Hematopoietic multipotent progenitor cell treated with erythropoietin and hydrocortisone succinate and interleukin-3 and kit ligand, for 6 days (in vitro differentiated cells): ENCODE measurements at regions not wholly inside any gene's neighbourhood (a gene's known extent, or its start where the extent isn't known, plus 50 kb on each side); places are given as distances from the start of the nearest gene placed in this dataset.

Experiments
- DNase-seq: peaks from one replicate; pipeline ENCODE4 v3.0.0-alpha.2; 2015

DNA sequence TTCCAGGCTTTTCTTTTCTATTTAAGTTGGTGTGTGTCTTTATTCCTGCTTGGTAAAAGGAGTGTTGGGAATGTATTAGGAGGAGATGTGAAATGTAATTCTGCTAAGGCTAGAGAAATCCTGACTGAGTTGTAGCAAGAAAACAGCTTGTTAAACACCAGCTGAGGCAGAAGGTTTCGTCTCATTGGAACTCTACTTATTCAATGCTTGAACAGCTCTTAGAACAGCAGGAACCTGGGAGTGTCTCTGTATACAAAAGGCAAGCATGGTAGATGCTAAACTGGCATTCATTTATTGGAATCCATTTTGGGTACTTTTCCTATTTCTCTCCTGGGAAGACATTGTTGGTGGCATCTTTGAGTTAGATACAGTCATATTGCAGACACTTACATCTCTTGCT, 280.9 kb downstream of the HRH4 start:
- no peak for DNase-seq

DNA sequence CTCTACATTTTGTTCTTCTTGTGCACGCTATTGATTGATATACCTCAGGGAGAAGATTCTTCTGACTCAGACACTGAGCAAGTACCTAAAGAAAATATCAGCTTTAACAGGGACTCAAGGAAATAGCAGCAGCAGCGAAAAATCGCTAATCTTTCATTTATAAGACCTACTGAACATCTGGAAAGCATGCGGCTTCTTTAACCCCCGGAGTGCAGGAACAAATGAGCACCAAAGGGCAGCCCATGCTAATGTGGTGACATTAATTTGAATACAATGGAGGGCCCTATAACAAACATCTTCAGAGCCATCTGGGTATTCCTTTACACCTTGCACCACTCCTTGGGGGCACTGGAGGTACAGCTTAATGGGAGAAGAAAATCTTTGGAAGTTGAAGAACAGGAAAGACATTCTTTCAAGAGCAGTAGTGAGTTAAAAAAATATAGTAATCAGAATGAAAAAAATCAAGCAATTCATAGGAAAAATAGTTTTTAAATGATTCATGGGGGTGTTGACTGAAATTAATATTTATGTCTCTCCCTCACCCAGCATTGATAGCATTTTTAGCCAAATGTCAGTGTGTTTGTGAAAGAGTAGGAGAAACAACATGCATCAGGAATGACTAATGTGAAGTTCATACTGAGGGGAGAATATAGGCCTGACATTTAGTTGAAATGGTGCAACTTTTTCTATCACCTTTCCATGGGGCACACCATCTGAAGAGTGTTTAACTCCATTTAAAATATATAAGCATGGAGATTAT, 281.7 kb downstream of the HRH4 start:
- DNase-seq, result no peak

DNA sequence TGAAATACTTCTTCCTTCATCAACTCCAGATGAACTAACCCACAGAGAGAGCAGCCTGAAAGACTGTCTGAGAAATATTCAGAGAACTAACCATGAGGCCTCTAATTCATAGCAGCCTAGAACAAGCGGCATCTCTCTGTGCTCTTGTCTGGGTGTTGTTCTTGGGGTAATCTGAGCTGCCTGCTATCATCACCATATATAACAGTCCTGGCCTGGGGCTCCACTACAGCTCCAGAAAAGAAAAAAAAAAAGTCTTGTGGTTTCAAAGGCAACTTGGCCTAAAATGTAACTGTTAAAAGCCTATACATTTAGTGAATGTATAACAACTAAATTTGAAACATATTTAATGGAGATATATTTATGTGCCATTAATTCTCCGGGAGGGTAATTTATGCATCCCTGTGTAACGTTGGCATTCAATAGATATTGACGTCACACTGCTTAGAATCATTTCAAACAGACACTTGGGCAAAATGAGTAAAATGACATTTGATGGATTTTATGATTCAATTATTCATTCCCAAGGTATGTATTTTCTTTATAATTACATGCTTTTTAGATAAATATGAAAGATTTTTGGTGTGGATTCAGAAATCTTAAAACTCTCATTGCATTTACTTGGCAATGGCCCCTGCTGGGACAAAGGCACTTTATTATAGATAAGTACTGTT, 294.3 kb downstream of the HRH4 start:
- DNase-seq, result no peak

DNA sequence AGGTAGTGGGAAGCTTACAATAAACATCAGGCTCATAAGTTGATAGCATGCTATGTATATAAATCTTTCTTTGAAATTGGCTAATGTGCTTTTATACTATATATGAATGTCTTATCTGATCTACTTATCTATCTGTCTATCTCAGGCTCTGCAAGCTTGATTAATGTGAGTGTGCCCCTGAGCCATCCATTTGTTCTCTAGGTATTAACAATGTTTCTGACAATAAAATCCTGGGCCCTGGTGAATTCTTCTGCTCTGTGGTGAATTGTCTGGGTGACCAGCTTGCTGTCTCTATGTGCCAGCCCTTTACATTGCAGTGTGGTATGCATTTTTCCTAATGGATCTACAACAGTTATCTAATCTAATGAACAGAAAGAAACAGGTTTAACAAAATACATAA, 295.9 kb downstream of the HRH4 start:
- DNase-seq, result no peak

DNA sequence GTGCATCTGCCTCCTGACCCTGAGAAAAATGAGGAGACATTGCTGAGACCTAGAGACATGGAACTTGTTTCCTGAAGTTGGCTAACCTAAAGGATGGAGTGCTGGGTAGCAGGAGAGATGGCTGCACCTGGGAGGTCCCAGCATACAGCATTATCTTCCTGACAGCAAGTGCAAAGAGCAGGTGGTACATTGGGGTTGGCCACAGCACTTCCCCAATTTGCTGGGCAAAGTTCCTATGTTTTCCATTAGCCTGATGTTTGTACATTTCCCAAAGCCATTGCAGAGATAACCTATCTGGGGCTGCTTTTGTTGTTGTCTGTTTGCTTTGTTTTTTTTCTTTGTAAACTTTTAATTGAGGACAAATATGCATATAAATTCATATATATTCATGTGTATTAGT, 296.7 kb downstream of the HRH4 start:
- DNase-seq, result no peak

GRCh38 chr18:24761765-24762164, 301.3 kb downstream of the HRH4 start:
- DNase-seq, result no peak

DNA sequence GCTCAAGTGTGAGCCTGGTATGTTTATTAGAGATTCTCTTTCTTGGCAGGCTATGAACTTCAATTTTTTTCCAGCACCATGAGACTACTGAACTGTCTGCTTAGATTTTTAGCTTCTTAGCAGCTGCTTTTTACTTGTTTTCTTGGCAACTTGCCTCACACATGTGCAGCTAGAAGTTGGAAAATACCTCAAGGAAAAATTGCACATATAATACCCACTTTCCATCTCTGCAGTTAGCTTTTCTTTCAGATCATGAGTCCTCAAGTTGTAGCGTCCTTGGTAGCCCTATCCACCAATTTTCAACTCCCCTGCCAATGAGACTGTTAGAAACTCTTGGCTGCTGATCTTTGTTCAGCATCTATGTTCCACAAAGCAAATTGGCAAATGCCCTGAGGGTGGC, 302.1 kb downstream of the HRH4 start:
- no peak for DNase-seq

- no peak for DNase-seq
Observed at GRCh38 chr18:24763765-24764513, 303.5 kb downstream of the HRH4 start.

- DNase-seq, result no peak
Observed at GRCh38 chr18:24764766-24765165, 304.3 kb downstream of the HRH4 start.

GRCh38 chr18:24766376-24766775, 305.9 kb downstream of the HRH4 start:
- no peak for DNase-seq

DNA sequence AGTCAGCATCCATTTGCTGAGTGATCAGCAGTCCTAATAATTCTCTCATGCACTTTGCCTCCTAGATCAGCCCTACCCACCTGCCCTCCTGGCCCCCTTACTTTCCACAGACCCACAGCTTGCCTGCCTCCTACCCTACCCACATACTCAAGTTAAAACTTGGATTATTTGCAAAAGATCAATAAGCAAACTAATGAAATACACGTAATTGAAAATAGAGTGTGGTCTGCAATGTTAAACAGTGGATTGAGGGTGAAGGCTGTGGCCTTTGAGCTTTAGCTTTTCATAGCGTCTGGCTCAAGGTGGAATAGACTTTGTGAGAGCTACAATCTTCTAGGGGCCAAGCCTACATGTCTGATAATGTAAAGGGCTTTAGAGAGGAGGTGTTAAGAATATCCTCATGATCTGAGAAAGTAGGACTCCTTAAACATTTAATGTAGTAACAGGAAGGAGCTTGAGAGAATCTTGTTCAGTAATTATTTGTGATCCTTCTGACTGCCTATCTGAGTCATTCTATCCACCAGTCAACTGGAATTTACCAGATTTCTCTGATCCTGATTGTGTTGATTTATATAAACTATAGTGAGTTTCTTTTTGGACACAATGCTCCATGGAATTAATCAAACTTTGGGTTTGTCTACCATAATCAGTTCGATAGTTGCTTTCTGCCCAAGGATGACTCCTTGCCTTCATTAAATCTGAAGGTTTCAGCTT, 310.0 kb downstream of the HRH4 start:
- DNase-seq, result no peak

- DNase-seq, result no peak
Observed at GRCh38 chr18:24771300-24771699, 310.9 kb downstream of the HRH4 start.

DNA sequence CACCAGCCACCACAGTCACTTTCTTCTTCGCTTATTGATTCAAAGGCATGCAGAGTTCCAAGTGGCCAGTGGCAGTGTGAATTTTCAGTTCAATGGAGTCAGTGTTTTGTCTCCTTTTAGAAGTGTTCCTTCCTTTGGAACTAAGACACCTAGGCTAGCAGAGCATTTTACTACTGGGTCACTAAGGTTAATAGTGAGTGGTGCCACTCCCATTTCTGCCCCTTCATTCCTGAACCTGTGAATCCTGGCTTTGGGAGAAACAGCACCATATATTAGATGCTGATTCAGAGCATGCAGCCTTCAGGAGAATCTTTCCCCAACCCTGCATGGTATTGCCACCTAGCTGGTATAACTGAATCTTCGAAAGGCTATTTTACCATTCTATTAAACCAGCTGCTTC, 312.7 kb downstream of the HRH4 start:
- DNase-seq, result no peak

DNA sequence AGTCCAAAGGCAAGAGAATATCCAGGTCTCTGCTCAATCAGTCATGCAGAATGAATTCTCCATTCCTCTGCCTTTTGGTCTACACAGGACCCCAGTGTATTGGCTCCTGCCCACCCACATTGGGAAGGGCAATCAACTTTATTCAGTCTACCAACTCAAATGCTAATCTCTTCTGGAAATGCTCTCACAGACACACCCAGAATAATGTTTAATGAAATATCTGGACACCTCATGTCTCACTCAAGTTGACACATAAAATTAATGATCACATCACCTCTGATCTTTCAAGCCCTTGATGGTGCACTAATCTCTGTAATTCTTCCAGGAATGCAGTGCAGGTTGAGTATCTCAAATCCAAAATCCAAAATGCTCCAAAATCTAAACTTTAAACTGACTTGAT, 315.6 kb downstream of the HRH4 start:
- DNase-seq, result no peak

DNA sequence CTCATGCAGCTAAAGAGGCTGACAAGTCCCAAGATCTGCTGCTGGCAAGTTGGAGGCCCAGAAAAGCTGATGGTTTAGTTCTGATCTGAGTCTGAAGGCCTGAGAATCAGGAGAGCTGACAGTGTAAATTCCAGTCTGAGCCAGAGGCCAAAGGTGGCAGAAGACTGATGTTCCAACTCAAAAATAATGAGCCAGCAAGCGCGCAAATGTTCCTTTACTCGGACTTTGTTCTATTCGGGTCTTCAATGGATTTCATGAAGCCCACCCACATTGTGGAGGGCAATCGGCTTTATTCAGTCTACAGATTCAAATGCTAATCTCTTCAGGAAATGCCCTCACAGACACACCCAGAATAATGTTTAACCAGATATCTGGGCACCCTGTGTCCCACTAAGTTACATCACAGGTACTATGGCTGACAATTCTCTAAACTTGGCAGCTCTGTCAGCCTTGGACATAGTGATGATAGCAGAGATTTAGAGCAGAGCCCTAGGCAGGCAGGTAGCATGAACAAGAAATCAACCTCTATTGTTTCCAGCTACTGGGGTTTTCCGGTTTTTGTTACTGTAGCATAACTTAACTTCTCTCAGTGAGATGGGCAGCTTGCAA, 318.5 kb downstream of the HRH4 start:
- no peak for DNase-seq

DNA sequence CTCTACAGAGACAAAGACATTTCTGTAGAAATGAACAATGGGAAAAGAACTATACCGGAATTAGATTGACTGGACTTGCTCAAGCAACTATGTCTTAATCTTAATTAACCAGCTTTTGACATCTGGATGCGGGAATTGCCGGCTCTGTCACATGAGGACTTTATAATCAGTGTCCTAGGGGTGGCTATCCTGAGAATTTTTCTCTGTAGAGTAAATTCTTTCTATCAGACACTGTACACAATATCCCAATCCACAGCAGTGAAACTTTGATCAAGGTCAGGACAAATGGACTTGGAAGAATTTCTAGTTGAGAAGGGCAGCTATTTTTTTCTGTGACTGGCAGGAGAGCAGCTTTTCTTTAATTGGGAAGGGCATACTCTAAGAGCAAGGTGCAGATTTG, 322.1 kb downstream of the HRH4 start:
- no peak for DNase-seq

GRCh38 chr18:24785019-24785418, 324.6 kb downstream of the HRH4 start:
- no peak for DNase-seq

- DNase-seq, result no peak
Observed at GRCh38 chr18:24786027-24786426, 325.6 kb downstream of the HRH4 start.

GRCh38 chr18:24790347-24790746, 329.9 kb downstream of the HRH4 start:
- DNase-seq, result no peak

DNA sequence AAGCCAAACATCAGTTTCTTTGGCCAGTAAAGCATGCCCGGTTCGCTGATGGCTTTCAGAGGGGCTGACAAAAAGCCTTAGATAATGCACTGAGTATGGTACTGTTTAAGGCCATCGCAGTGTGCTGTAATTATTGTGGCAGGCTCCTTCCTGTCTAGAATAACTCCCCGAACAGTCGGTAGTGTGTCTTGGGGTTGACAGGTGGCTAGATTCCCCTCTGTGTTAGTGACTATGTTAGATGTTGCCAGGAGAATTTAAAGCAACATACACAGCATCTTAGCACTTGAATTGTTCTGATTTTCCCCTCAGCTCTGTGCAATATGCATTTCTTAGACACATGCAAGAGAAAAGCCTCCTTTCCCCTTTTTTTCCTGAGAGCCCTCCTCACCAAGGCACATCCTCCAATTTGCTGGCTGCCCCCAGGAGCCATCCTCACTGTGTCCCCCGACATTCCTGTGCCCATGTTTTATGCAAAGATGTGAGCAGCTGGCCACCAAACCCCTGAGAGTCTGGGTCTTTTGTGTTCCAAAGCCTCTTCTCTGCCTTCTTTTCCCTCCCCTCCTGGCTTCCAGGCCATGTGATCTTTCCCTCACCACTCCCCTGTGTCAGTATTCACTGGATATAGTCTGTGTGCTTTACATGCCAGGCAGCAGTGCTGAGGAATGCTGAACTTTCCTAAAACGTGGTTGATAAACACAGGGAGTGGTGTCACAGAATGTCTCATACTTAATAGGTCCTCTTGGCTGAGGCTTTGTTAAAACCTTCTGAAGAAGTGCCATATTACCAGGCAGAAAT, 331.5 kb downstream of the HRH4 start:
- DNase-seq, result no peak

- DNase-seq, result no peak
Observed at GRCh38 chr18:24793742-24794141, 333.3 kb downstream of the HRH4 start.

GRCh38 chr18:24795129-24795528, 334.7 kb downstream of the HRH4 start:
- peak; percentile 3 for DNase-seq
